ENCODE measurements at regions not wholly inside any gene's neighbourhood (a gene's known extent, or its start where the extent isn't known, plus 50 kb on each side); places are given as distances from the start of the nearest gene placed in this dataset.
"Not testable (repeated sequence)": the region's sequence is repeated elsewhere in the genome, so short reads cannot be mapped to it uniquely, and the experiment has no call there.

GRCh38 chr17:31771328-31771727, 87.7 kb downstream of the COPRS start:
- TF ChIP-seq CTCF (IDR thresholded peaks at IDR 0.05; ENCODE audit: poor library complexity); EZH2phosphoT487 (IDR thresholded peaks at IDR 0.05; ENCODE audit: low read depth, severe bottlenecking, unreplicated experiment): not testable (repeated sequence)

Measured in hepatocyte (in vitro differentiated cells).